WTC11 (cell line): ENCODE measurements at regions not wholly inside any gene's neighbourhood (a gene's known extent, or its start where the extent isn't known, plus 50 kb on each side); places are given as distances from the start of the nearest gene placed in this dataset.

Experiments used
- AFF4 ChIP-seq: sonication (generic); formaldehyde crosslinking; IDR thresholded peaks from 2 replicates; pipeline ENCODE4 v1.8.1; 2023; ENCODE audit warnings: mild to moderate bottlenecking, missing genetic modification reagents, borderline replicate concordance
- CTCF ChIP-seq: fragments of 200-600 bp; IDR thresholded peaks from 2 replicates; pipeline ENCODE4 v1.8.0; 2022; ENCODE audit warnings: antibody characterized with exemption
- JUN ChIP-seq: sonication (generic); formaldehyde crosslinking; IDR thresholded peaks from 2 replicates; pipeline ENCODE4 v1.8.0; 2023; ENCODE audit warnings: mild to moderate bottlenecking, missing genetic modification reagents
- ZNF512 ChIP-seq: sonication (generic); formaldehyde crosslinking; IDR thresholded peaks from 2 replicates; pipeline ENCODE4 v1.8.1; 2022; ENCODE audit warnings: missing genetic modification reagents, borderline replicate concordance

- TF ChIP-seq CTCF (no peak), ZNF512 (CRISPR knock-in tag) (no peak), JUN (CRISPR knock-in tag) (no peak), AFF4 (CRISPR knock-in tag) (no peak)
Measured at GRCh38 chrX:129111081-129111798, 412.1 kb downstream of the SMARCA1 start.
